ENCODE measurements at regions not wholly inside any gene's neighbourhood (a gene's known extent, or its start where the extent isn't known, plus 50 kb on each side); places are given as distances from the start of the nearest gene placed in this dataset.
A peak's percentile ranks its signal among the peaks of the same experiment; 100 is the strongest.

- TF ChIP-seq CTCF (IDR thresholded peaks at IDR 0.05; ENCODE audit: low read length), result no peak
- no peak for TF ChIP-seq EZH2 (IDR thresholded peaks at IDR 0.05; ENCODE audit: borderline replicate concordance, low read length)
- H3K27ac ChIP-seq (ENCODE audit: low read depth, low read length, poor library complexity, severe bottlenecking), result no peak overlapping the region
- H4K20me1 ChIP-seq (ENCODE audit: insufficient read depth, low read length), result no peaks in the 10 kb centered on the region
- H3K9me3 ChIP-seq (ENCODE audit: low read length), result no peaks in the 10 kb centered on the region
- H3K27me3 ChIP-seq (ENCODE audit: insufficient read depth, low read length), result 0 out of 2 replicates have a peak, but pooled peaks cover 4% of the 10 kb centered on the region
- no peaks in the 10 kb centered on the region for H3K9me2 ChIP-seq (ENCODE audit: low read depth, low read length)
- H3F3A ChIP-seq (ENCODE audit: insufficient read depth, low read length), result no peaks in the 10 kb centered on the region
- H3K36me3 ChIP-seq (ENCODE audit: insufficient read depth, low read length), result no peaks in the 10 kb centered on the region
- no peaks in the 10 kb centered on the region for H3K4me1 ChIP-seq (ENCODE audit: insufficient read depth, low read length, severe bottlenecking)
- no peak overlapping the region for H3K9ac ChIP-seq (ENCODE audit: low read length)
- no peaks in the 10 kb centered on the region for H3K79me2 ChIP-seq (ENCODE audit: insufficient read depth, low read length)
- no peak overlapping the region for H3K4me2 ChIP-seq (ENCODE audit: low read length)
- no peak overlapping the region for H2AFZ ChIP-seq (ENCODE audit: low read length)
- no peak overlapping the region for H3K4me3 ChIP-seq (ENCODE audit: low read depth, low read length, poor library complexity, severe bottlenecking)
Measured at GRCh38 chr3:11933529-11933928, 70.7 kb upstream of the SYN2 start.

- no peak overlapping the region for H3K9ac ChIP-seq (ENCODE audit: low read length)
- no peaks in the 10 kb centered on the region for H3K36me3 ChIP-seq (ENCODE audit: insufficient read depth, low read length)
- no peaks in the 10 kb centered on the region for H3F3A ChIP-seq (ENCODE audit: insufficient read depth, low read length)
- no peak overlapping the region for H3K4me2 ChIP-seq (ENCODE audit: low read length)
- H2AFZ ChIP-seq (ENCODE audit: low read length), result no peak overlapping the region
- H4K20me1 ChIP-seq (ENCODE audit: insufficient read depth, low read length), result no peaks in the 10 kb centered on the region
- H3K4me3 ChIP-seq (ENCODE audit: low read depth, low read length, poor library complexity, severe bottlenecking), result no peak overlapping the region
- H3K4me1 ChIP-seq (ENCODE audit: insufficient read depth, low read length, severe bottlenecking), result no peaks in the 10 kb centered on the region
- TF ChIP-seq CTCF (IDR thresholded peaks at IDR 0.05; ENCODE audit: low read length) (peak; percentile 32; the same call in 1 of the 2 replicates), EZH2 (IDR thresholded peaks at IDR 0.05; ENCODE audit: borderline replicate concordance, low read length) (no peak)
- no peaks in the 10 kb centered on the region for H3K9me2 ChIP-seq (ENCODE audit: low read depth, low read length)
- no peaks in the 10 kb centered on the region for H3K27me3 ChIP-seq (ENCODE audit: insufficient read depth, low read length)
- H3K27ac ChIP-seq (ENCODE audit: low read depth, low read length, poor library complexity, severe bottlenecking), result no peak overlapping the region
- H3K9me3 ChIP-seq (ENCODE audit: low read length), result no peaks in the 10 kb centered on the region
- H3K79me2 ChIP-seq (ENCODE audit: insufficient read depth, low read length), result no peaks in the 10 kb centered on the region
Measured at GRCh38 chr3:11944052-11944673, 60.0 kb upstream of the SYN2 start.

GRCh38 chr3:11948331-11948730 lies 55.9 kb upstream of the SYN2 start:
- Histone ChIP-seq H3K36me3 (ENCODE audit: insufficient read depth, low read length) (no peaks in the 10 kb centered on the region), H3K27me3 (ENCODE audit: insufficient read depth, low read length) (no peaks in the 10 kb centered on the region), H3F3A (ENCODE audit: insufficient read depth, low read length) (no peaks in the 10 kb centered on the region), H3K9me3 (ENCODE audit: low read length) (no peaks in the 10 kb centered on the region), H3K79me2 (ENCODE audit: insufficient read depth, low read length) (no peaks in the 10 kb centered on the region), H2AFZ (ENCODE audit: low read length) (no peak overlapping the region), H3K9ac (ENCODE audit: low read length) (no peak overlapping the region), H3K4me2 (ENCODE audit: low read length) (no peak overlapping the region), H3K4me3 (ENCODE audit: low read depth, low read length, poor library complexity, severe bottlenecking) (no peak overlapping the region), H4K20me1 (ENCODE audit: insufficient read depth, low read length) (no peaks in the 10 kb centered on the region), H3K4me1 (ENCODE audit: insufficient read depth, low read length, severe bottlenecking) (no peaks in the 10 kb centered on the region), H3K27ac (ENCODE audit: low read depth, low read length, poor library complexity, severe bottlenecking) (no peak overlapping the region), H3K9me2 (ENCODE audit: low read depth, low read length) (no peaks in the 10 kb centered on the region)
- no peak for TF ChIP-seq CTCF (IDR thresholded peaks at IDR 0.05; ENCODE audit: low read length)
- TF ChIP-seq EZH2 (IDR thresholded peaks at IDR 0.05; ENCODE audit: borderline replicate concordance, low read length), result no peak
